Spleen (tissue), 7 donors: ENCODE measurements at regions not wholly inside any gene's neighbourhood (a gene's known extent, or its start where the extent isn't known, plus 50 kb on each side); places are given as distances from the start of the nearest gene placed in this dataset.

ENCODE experiments used
- POLR2A ChIP-seq, 3 donors: fragments of 450-650 bp; IDR thresholded peaks; one replicate each; pipeline ENCODE4 v1.5.1; 2017; ENCODE audit warnings: antibody characterized with exemption in 3 of 3, mild to moderate bottlenecking in 1 of 3
- POLR2AphosphoS5 ChIP-seq, 3 donors: sonication (generic); formaldehyde crosslinking; IDR thresholded peaks; one replicate each; pipeline ENCODE4 v1.5.1; 2017; ENCODE audit warnings: antibody characterized with exemption in 3 of 3
- TF ChIP-seq, protein P1 (sequence below), 11 experiments: fragments of 200-600 bp in 7 of 11; fragments of 450-650 bp in 4 of 11; sonication (generic) in 4 of 11; IDR thresholded peaks in 8 of 11; conservative IDR thresholded peaks in 3 of 11; 1 replicate in 7 of 11; 2 replicates in 4 of 11; pipeline versions ENCODE4 v1.4.0 to v1.8.0; 2016 to 2021; ENCODE audit warnings: antibody characterized with exemption in 11 of 11, inconsistent platforms in 4 of 11, mild to moderate bottlenecking in 1 of 11
- donor health status: DM: no; HTN: no; CAD: no; lungs with moderate emphysema.
- donor health status: DM: no; HTN: no; CAD: no.
- donor health status: DM: no; HTN: no; CAD: no.

DNA sequence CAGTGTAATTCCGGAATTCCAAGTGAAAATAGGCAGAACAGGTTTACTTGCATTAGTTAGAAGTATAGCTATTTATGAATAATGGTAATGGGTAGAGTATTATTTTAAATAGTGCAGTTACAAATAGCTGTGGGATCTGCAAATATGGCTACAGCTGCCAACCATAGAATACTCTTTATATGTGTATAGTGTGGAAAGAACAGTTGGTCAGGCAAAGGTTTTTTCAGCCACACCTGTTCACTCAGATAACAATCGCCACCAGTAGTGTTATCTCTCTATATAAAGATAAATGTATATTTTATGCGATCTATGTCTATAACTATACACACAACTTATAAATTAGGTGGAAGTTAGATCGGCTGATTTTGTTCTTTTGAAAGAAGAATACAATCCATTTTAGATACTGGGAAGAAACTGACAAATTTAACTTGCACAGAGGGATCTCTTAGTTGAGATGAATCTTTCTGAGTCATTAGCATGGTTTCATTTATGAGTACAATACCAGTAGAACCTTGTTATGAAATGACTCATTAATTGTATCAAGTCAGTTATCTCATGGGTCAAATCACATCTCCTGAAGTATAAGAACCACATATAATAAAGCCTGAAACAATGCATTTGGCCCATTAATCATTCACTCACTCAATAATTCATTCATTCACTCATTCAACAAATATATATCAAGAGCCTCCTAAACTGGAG is 100.9 kb upstream of the NR3C2 start:
- TF ChIP-seq, protein P1, sequence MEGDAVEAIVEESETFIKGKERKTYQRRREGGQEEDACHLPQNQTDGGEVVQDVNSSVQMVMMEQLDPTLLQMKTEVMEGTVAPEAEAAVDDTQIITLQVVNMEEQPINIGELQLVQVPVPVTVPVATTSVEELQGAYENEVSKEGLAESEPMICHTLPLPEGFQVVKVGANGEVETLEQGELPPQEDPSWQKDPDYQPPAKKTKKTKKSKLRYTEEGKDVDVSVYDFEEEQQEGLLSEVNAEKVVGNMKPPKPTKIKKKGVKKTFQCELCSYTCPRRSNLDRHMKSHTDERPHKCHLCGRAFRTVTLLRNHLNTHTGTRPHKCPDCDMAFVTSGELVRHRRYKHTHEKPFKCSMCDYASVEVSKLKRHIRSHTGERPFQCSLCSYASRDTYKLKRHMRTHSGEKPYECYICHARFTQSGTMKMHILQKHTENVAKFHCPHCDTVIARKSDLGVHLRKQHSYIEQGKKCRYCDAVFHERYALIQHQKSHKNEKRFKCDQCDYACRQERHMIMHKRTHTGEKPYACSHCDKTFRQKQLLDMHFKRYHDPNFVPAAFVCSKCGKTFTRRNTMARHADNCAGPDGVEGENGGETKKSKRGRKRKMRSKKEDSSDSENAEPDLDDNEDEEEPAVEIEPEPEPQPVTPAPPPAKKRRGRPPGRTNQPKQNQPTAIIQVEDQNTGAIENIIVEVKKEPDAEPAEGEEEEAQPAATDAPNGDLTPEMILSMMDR (IDR thresholded peaks at IDR 0.05 in 8 of 11, conservative IDR thresholded peaks at IDR 0.05 in 3 of 11): no peak
- TF ChIP-seq POLR2A (IDR thresholded peaks at IDR 0.05): no peak
- no peak for TF ChIP-seq POLR2AphosphoS5 (IDR thresholded peaks at IDR 0.05)
